ENCODE measurements at regions not wholly inside any gene's neighbourhood (a gene's known extent, or its start where the extent isn't known, plus 50 kb on each side); places are given as distances from the start of the nearest gene placed in this dataset.
"Not testable (repeated sequence)": the region's sequence is repeated elsewhere in the genome, so short reads cannot be mapped to it uniquely, and the experiment has no call there.

DNA sequence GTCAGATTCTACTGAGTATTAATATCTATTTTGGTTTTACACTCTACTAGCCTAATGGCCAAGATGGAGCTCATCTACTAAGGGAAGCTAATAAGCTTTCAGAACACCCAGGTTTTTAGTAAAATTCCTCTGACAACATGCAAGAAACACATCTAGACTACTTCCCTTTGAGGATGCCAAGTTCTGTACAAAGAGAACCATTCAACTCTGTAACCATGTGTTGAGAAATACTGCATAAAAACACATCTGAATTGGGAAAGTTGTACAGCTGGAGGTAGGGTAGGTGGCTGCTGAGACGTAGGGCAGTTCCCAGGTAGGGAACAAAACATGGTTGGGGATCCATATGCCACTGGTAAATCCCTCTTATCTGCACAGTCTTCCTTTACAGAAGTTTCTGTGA lies 66.2 kb downstream of the SC5D start:
- H3K27ac ChIP-seq (ENCODE audit: low read length), result no peak overlapping the region
- 60% methylated on average over 1 of the region's 1 CpG for WGBS (ENCODE audit: insufficient coverage)
- no peak overlapping the region for H3K4me3 ChIP-seq (ENCODE audit: low read length)
- peaks cover 3% of the 10 kb centered on the region for H3K4me1 ChIP-seq (ENCODE audit: control insufficient read depth, insufficient read depth, low read length)
- peaks cover 2% of the 10 kb centered on the region for H3K27me3 ChIP-seq (ENCODE audit: control insufficient read depth, insufficient read depth, low read length)
- H3K36me3 ChIP-seq (ENCODE audit: control insufficient read depth, insufficient read depth, low read length), result no peaks in the 10 kb centered on the region
- no peaks in the 10 kb centered on the region for H3K9me3 ChIP-seq (replicated peaks; ENCODE audit: control insufficient read depth, low read depth, low read length)
- no peak for DNase-seq

DNA sequence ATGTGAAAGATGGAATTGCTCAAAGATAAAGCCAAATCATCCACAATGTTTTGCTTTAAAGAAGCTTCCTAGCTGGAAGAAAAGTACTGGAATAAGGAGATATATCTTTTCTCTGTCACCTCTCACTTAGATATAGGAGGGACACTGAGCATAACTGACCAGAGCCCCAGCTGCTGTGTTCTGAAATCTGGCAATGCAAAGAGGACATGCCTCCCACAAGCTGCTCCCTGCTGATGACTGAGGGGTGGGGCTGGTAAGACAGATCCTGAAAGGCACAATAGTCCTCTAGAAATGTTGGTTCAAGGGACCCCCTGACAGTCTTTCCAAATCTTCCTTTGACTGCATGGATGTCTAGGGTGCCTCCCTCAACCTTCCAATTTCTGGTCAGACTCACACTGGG lies 67.0 kb downstream of the SC5D start:
- H3K36me3 ChIP-seq (ENCODE audit: control insufficient read depth, insufficient read depth, low read length), result no peaks in the 10 kb centered on the region
- no peaks in the 10 kb centered on the region for H3K9me3 ChIP-seq (replicated peaks; ENCODE audit: control insufficient read depth, low read depth, low read length)
- H3K4me3 ChIP-seq (ENCODE audit: low read length), result no peak overlapping the region
- peaks cover 3% of the 10 kb centered on the region for H3K4me1 ChIP-seq (ENCODE audit: control insufficient read depth, insufficient read depth, low read length)
- no peak overlapping the region for H3K27ac ChIP-seq (ENCODE audit: low read length)
- DNase-seq, result peak; percentile 18
- H3K27me3 ChIP-seq (ENCODE audit: control insufficient read depth, insufficient read depth, low read length), result peaks cover 2% of the 10 kb centered on the region

DNA sequence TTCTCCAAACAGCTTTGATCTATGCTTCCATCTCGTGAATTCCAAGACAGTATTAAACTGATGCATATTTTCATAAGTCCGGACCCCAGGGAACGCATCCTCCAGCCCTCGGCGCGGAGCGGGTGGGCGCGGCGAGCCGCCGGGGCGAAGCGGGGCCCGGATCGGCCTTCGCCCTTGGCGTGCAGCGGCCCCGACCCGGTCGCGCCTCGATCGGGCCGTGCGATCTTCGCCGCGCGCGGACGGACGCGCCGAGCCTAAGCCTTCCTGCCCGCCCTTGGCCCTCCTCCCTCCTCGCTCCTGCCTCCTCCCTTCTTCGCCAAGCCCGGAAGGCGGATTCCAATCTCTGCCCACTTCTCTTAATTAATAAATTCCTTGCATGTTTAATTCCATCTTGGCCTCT lies 70.4 kb downstream of the SC5D start:
- WGBS (ENCODE audit: insufficient coverage), result 94% methylated on average over 41 of the region's 41 CpGs

DNA sequence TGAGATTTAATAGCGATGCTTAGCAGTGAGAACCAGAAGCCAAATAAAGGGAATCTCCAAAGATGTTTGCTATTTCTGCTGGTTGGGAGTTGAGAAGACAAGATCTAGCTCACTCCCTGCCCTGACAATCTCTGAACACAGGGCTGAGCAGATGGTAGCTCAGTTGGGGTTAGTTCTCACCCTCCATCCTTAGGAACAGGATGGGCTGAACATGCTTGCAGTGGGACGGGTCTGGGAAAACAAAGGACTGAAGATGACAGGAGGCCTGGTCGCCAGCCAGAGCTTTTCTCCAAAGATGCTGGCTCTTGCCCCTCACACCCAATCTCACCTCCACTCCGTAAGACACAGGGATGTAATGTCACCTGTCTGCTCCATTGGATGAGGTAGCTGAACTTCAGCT lies 72.7 kb downstream of the SC5D start:
- no peak for DNase-seq
- Histone ChIP-seq H3K4me3 (ENCODE audit: low read length) (no peak overlapping the region), H3K27me3 (ENCODE audit: control insufficient read depth, insufficient read depth, low read length) (no peaks in the 10 kb centered on the region), H3K9me3 (replicated peaks; ENCODE audit: control insufficient read depth, low read depth, low read length) (no peaks in the 10 kb centered on the region), H3K36me3 (ENCODE audit: control insufficient read depth, insufficient read depth, low read length) (no peaks in the 10 kb centered on the region), H3K4me1 (ENCODE audit: control insufficient read depth, insufficient read depth, low read length) (peaks cover 4% of the 10 kb centered on the region), H3K27ac (ENCODE audit: low read length) (no peak overlapping the region)
- WGBS (ENCODE audit: insufficient coverage), result 100% methylated on average over 2 of the region's 4 CpGs

More for the DNA sequence above, 70.4 kb downstream of the SC5D start:
- H3K27me3 ChIP-seq (ENCODE audit: control insufficient read depth, insufficient read depth, low read length); DNase-seq; H3K36me3 ChIP-seq (ENCODE audit: control insufficient read depth, insufficient read depth, low read length); H3K27ac ChIP-seq (ENCODE audit: low read length); H3K4me3 ChIP-seq (ENCODE audit: low read length); H3K9me3 ChIP-seq (replicated peaks; ENCODE audit: control insufficient read depth, low read depth, low read length); H3K4me1 ChIP-seq (ENCODE audit: control insufficient read depth, insufficient read depth, low read length): not testable (repeated sequence)

DNA sequence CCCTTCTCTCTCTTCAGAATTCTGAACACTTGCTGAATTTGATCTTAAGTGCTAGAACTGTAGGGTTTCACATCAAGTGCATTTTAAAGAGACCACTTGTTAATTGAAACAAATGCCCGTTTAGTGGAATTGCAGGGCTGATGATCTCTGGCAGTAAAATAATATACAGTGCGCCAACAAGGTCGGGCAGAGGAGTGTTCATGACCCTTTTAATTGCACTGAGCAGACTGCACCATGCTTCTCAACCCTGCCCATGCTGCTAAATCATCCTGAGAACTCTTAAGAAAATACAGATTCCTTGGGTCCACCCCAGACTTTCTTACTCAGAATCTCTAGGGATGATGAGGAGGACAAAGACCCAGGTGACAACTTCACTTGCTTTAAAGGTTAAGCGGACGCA lies 73.5 kb downstream of the SC5D start:
- Histone ChIP-seq H3K27ac (ENCODE audit: low read length) (no peak overlapping the region), H3K4me1 (ENCODE audit: control insufficient read depth, insufficient read depth, low read length) (peaks cover 4% of the 10 kb centered on the region), H3K4me3 (ENCODE audit: low read length) (no peak overlapping the region), H3K27me3 (ENCODE audit: control insufficient read depth, insufficient read depth, low read length) (no peaks in the 10 kb centered on the region), H3K9me3 (replicated peaks; ENCODE audit: control insufficient read depth, low read depth, low read length) (no peaks in the 10 kb centered on the region), H3K36me3 (ENCODE audit: control insufficient read depth, insufficient read depth, low read length) (no peaks in the 10 kb centered on the region)
- WGBS (ENCODE audit: insufficient coverage), result 85% methylated on average over 4 of the region's 5 CpGs
- no peak for DNase-seq

DNA sequence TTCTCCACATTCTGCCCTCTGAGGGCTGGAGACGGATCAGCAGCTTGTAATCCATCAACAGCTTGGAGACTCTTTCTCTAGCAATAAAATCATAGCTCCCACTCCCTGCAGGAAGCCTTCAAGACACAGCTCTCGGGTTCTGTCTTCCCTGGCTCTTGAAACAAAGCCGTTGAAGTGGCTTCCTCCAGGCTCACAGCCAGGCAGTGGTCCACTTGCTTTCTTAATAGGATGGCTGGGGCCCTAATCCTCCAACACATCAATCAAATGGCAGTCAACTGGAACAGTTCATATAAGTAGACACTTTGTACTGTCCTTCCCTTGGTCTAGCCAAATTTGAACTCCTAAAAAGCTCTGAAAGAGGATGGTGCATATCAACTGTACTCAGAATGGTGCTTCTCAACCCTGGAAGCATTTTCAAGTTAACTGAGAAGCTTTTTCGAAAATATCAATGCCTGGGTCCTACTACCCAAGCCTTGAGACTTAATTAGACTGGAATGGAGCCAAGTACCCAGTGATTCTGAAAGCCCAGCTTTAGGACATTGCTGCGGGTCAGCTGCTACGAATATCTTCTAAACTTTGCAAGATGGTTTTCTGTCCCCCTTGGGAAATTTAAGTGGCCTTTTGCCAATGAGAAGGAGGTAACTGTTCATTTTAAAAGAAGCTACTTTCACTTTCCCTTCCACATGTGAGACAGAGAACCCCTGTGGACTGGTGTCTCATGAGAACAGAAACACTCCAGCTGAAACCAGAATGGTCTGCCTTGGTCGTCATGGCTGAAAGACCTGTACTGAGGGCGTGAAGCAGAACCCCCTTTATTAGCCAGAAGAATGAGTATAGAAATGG lies 74.7 kb downstream of the SC5D start:
- H3K4me1 ChIP-seq (ENCODE audit: control insufficient read depth, insufficient read depth, low read length), result peaks cover 4% of the 10 kb centered on the region
- DNase-seq, result peak; percentile 52
- H3K4me3 ChIP-seq (ENCODE audit: low read length), result no peak overlapping the region
- WGBS (ENCODE audit: insufficient coverage), result 42% methylated on average over 4 of the region's 8 CpGs
- H3K27me3 ChIP-seq (ENCODE audit: control insufficient read depth, insufficient read depth, low read length), result no peaks in the 10 kb centered on the region
- H3K36me3 ChIP-seq (ENCODE audit: control insufficient read depth, insufficient read depth, low read length), result no peaks in the 10 kb centered on the region
- H3K27ac ChIP-seq (ENCODE audit: low read length), result no peak overlapping the region
- H3K9me3 ChIP-seq (replicated peaks; ENCODE audit: control insufficient read depth, low read depth, low read length), result no peaks in the 10 kb centered on the region

DNA sequence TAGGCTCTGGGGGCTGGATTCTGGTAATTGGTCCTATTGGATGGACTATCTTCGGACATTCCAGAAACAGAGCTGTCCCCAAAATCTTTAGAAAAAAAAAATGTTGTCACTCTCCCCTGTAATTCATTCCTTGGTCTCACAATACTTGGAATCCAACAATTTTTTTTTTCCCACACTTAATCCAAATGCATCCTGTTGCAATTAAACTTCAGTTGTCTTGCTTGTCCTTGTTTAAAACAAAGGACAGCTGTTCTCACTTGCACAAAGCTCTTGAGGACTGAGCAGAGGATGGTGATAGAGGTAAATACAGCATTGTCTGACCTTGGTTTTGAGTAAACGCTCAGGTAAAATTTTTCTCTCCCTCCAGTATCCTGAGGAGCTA lies 75.3 kb downstream of the SC5D start:
- H3K4me1 ChIP-seq (ENCODE audit: control insufficient read depth, insufficient read depth, low read length), result peaks cover 4% of the 10 kb centered on the region
- no peaks in the 10 kb centered on the region for H3K36me3 ChIP-seq (ENCODE audit: control insufficient read depth, insufficient read depth, low read length)
- H3K9me3 ChIP-seq (replicated peaks; ENCODE audit: control insufficient read depth, low read depth, low read length), result no peaks in the 10 kb centered on the region
- H3K4me3 ChIP-seq (ENCODE audit: low read length), result no peak overlapping the region
- H3K27me3 ChIP-seq (ENCODE audit: control insufficient read depth, insufficient read depth, low read length), result no peaks in the 10 kb centered on the region
- DNase-seq, result no peak
- WGBS (ENCODE audit: insufficient coverage), result no CpG with 5 or more reads among the region's 2 CpGs
- H3K27ac ChIP-seq (ENCODE audit: low read length), result no peak overlapping the region

DNA sequence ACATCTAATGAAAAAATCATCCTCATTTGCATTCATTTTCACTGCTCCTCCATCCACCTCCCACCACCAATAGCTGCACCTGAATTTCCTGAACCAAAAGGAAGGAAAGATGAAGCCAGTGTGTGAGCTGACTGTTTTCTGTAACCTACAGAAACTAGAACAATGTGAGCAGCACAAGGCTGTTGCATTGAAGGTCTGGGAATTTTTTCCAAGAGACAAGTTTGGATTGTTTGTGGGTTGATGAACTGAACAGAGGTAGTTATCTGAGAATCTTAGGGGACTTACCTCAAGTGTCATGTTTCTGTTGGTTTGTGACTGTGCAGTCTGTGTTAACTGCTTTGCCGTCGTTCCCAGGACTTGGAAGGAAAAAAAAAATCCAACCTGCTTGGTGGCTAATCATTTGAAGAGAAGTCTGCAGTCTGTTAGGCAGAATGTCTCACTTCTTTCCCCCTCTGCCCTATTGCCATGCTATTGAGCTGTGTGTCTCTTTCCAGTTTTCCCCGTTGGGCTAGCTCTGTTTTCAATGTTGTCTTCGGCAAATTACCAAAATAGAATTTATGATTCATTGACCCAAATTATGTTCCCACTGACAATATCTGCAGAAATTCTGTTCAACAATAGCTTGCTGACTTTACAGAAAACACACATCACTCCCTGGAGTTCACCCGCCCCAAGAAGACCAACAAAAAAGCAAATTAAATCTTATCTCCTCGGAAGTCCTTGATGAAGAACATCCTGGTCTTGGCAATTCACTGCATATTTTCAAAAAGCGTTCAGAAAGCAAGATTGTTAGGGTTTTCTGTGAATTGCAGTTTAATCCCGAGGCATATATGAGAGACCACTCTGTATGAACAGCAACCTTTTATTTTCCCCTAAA lies 76.0 kb downstream of the SC5D start:
- Histone ChIP-seq H3K27ac (ENCODE audit: low read length) (no peak overlapping the region), H3K4me3 (ENCODE audit: low read length) (no peak overlapping the region), H3K27me3 (ENCODE audit: control insufficient read depth, insufficient read depth, low read length) (no peaks in the 10 kb centered on the region), H3K9me3 (replicated peaks; ENCODE audit: control insufficient read depth, low read depth, low read length) (no peaks in the 10 kb centered on the region), H3K4me1 (ENCODE audit: control insufficient read depth, insufficient read depth, low read length) (peaks cover 4% of the 10 kb centered on the region), H3K36me3 (ENCODE audit: control insufficient read depth, insufficient read depth, low read length) (no peaks in the 10 kb centered on the region)
- peak; percentile 39 for DNase-seq
- 36% methylated on average over 3 of the region's 8 CpGs for WGBS (ENCODE audit: insufficient coverage)

DNA sequence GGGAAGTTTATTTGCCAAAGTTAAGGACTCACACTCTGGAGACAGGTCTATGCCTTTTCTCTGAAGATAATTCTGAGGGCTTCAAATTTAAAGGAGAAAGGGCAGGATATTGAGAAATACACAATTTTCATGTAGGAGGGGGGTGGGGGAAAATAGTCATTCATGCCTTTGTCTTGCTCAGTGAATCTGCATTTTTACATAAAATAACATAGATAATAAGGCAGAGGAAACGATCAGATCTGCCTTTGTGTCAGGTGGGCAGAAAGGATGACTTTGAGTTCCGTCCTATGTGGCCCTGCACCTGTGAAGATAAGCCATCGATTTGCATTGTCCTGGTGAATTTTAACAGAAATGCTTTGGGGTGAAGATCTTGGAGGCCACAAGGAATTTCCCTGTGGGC lies 76.8 kb downstream of the SC5D start:
- WGBS (ENCODE audit: insufficient coverage), result 87% methylated on average over 3 of the region's 3 CpGs
- DNase-seq, result no peak
- Histone ChIP-seq H3K27ac (ENCODE audit: low read length) (no peak overlapping the region), H3K4me3 (ENCODE audit: low read length) (no peak overlapping the region), H3K9me3 (replicated peaks; ENCODE audit: control insufficient read depth, low read depth, low read length) (no peaks in the 10 kb centered on the region), H3K36me3 (ENCODE audit: control insufficient read depth, insufficient read depth, low read length) (no peaks in the 10 kb centered on the region), H3K4me1 (ENCODE audit: control insufficient read depth, insufficient read depth, low read length) (peaks cover 4% of the 10 kb centered on the region), H3K27me3 (ENCODE audit: control insufficient read depth, insufficient read depth, low read length) (no peaks in the 10 kb centered on the region)

DNA sequence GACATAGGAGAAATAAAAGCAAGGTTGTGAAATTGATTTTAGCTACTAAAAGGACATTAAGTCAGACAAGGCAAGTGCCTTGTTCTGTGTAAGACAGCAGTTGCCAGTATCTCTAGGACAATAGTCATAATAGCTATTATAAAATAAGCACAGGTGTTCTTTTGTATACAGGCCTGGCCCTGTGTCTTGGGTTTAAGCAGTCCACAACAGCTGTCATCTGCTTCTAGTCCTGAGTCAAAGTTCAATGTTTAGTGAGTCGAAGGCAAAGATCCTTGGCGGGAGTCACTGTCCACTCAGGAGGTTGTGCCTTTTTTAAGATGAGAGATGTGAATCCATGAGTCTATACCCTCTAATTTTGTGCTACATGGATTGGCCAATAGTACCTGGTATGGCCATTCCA lies 79.5 kb downstream of the SC5D start:
- WGBS (ENCODE audit: insufficient coverage), result no CpG with 5 or more reads among the region's 2 CpGs
- Histone ChIP-seq H3K9me3 (replicated peaks; ENCODE audit: control insufficient read depth, low read depth, low read length) (no peaks in the 10 kb centered on the region), H3K4me1 (ENCODE audit: control insufficient read depth, insufficient read depth, low read length) (peaks cover under 1% of the 10 kb centered on the region), H3K27ac (ENCODE audit: low read length) (no peak overlapping the region), H3K27me3 (ENCODE audit: control insufficient read depth, insufficient read depth, low read length) (no peaks in the 10 kb centered on the region), H3K36me3 (ENCODE audit: control insufficient read depth, insufficient read depth, low read length) (no peaks in the 10 kb centered on the region), H3K4me3 (ENCODE audit: low read length) (no peak overlapping the region)
- no peak for DNase-seq
